GM18858 (cell line): ENCODE measurements at regions not wholly inside any gene's neighbourhood (a gene's known extent, or its start where the extent isn't known, plus 50 kb on each side); places are given as distances from the start of the nearest gene placed in this dataset.

Experiments used
- ATAC-seq: cut with Tn5 transposase; IDR thresholded peaks from one replicate; pipeline ENCODE4 v1.9.1; 2021; ENCODE audit not compliant: unreplicated experiment

DNA sequence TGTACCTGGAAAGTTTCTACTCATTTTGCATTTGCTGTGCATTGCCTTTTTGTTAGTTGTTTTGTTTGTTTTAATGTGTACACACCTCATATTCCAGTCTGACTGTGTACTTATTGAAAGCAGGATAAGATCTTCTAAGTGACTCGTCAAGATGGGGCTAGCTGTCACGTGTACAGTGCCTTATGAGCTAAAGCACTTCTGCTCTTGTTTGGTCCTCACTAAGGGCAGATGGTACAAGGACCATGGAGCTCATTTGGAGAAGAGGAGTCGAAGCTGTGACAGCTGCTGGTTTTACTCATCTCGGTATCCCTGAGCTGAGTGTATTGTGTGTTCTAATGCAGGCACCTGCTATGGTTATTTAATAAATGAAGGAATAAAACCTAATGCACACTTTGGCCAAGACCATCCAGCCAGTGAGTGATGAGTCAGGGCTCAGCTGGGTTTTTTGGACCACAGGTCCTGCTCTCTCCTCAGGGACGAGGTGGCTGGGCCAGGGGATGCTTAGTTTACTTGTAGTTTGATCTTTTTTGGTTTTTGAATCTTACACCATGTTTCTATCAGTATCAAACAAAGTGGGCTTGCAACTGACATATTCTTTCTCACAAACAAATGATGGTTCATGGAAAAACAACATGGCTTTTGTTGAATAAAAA is 152.5 kb upstream of the APCDD1 start:
- ATAC-seq = no peak

DNA sequence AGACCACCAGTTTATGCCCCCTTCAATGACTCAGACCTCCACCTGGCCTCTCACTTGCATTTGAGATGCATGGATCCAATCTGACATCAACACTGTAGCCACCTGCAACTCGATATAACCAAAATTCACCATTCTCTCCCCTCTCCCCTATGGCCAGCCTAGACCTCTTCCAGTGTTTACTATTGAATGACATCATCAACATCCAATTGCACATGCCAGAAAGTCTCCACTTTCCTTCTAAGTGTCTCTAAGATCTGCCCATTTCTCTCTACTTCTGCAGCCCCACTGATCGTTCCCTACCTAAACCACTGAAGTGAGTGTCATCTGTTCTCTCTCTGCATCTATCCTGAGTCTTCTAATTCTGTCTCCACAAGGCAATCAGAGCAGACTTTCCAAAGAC is 151.3 kb upstream of the APCDD1 start:
- ATAC-seq = no peak

DNA sequence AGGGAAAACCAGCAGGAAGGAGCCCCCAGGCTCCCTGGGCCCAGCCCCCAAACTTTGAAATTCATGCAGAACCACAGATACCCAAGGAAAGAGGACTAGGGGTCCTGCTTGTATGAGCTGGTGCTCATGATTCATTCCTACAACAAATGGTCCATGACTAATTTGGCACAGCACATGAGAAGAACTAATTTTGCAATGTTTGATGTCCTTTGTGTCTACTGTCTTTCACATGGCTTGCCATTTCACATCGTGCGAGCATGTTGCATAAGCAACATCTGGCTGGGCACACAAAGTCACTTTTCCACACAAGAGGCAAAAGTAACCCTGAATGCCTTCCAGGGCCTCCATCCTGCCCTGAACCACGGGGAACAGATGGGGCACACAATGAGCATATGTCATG is 149.6 kb upstream of the APCDD1 start:
- no peak for ATAC-seq

DNA sequence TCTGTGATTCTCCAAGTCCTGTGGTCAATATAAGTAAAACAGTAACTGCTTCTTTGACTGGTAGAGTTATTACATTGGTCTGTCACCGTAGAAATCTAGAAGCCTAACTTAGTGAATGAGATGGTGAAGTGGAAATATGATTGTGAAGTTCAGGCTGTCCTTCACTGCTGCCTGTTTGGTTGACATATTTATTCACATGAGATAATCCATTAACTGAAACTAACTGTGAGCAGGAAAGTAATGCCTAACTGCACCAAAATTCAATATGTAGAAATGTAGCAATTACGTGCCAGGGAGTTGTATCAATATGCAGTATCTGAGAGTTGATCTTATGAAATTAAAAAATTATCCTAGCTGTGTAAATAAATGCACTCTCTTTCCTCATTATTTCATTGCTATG is 147.7 kb upstream of the APCDD1 start:
- no peak for ATAC-seq

DNA sequence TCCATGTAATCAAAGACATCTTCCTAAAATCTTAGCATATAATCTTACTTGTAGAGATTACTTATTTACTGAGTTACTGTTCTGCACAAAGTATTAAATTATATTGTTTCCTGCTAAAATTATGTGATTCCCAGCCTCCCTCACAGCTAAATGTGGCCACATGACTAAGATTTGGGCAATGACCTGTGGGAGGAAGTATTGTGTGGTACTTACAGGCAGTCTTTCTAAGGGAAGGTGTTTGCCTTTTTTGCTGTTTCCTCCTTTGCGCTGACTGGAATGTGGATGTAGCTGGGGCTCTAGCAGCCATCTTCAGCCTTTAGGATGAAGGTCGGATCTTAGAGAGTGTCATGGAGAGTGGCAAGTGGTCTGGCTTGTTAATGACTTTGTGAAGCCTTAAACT is 146.3 kb upstream of the APCDD1 start:
- no peak for ATAC-seq

DNA sequence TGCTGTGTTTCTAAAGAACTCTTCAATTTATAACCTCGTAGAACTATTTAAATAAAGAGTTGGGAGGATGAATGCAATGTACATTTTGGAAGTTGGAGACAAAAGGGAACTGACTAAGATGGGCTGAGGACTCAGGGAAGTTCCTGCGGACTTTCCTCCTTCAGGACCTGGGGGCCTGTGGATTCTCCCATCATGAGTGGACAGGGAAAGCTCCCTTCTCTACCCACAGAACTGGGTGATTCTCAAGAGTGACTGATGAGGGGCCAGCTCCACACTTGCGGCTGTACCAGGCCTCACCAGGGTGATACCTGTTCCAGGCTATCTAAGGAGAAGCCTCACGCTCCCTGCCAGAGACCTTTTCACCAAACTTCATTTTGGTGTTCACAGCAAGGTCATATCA is 143.8 kb upstream of the APCDD1 start:
- no peak for ATAC-seq

DNA sequence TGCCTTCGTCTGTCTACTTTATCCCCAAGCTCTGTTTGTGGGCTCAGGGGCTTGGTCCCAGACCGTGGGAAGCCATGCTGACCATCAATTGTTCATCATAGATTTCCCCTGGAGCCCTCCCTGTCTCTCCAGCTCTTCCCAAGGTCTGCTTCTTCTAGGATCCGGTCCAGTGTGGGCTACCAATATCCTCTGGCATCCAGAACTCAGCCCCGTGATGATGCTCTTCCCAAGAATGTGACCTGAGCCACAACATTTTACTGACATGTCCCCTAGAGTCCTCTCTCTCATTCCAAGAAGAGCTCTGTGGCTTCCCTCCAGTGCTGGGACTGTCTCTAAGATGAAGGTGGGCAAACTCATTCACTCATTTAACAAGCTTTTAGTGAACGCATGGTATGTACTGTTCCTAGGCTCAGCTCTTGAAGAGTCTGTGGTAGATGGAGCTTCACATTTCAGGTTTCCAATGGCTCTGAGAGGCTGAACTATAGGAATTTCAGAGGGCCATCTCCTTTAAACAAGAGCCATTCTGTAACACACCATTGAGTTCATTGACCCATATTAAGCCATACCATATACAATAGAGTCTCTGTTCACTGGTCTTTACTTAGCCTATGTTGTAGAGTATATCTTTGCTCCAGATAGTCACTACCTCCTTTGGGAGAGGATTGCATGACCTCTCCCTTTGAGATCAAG is 142.0 kb upstream of the APCDD1 start:
- no peak for ATAC-seq

DNA sequence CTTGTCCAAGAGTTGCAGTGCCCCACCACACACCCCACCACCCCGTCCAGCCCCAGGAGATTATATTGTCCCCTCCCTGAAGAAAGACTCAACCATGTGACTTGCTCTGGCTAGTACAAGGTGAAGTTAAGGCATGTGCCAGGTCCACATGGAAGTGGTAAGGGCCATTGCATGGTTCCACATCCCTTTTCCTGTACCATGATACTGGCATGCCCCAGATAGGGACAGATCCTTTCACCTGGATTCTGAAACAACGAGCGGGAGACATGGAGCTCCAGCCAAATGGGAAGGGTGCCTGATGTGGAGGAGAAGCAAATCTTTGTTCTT is 141.5 kb upstream of the APCDD1 start:
- ATAC-seq = no peak

DNA sequence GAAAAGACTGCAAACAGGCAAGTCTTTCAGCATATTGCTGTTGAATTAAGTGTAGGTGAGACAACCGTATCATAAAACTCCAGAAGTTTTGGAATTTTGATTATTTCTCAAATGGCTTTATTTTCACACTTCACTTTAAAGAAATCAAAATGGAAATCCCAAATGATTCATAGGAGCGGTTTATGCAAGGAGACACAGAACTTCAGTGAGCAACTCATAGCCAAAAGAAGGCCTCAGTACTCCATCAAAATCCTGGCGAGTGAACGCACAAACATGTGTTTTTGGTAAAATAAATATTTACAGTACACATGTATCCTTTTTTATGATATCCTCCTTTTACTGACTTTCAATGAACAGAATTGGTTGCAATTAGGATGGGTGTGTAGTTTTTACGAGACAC is 140.4 kb upstream of the APCDD1 start:
- ATAC-seq = no peak

DNA sequence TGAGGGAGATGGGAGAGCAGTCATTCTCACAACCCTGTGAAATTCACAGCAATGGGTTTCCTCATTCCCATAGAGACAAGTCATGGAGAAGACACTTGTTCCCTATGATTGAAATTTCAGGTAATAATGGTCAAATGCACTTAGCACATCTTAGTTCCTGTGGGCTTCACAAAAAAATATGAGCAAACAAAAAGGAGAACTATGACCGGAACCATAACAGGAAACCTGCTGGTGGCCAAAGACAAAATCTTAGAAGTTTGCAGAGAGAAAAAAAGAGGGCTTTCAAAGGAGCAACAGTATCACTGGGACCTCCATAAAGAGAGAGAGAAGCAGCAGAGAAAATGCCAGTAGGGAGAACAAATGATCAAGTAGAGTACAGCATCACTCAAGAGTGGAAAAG is 138.9 kb upstream of the APCDD1 start:
- ATAC-seq = no peak

DNA sequence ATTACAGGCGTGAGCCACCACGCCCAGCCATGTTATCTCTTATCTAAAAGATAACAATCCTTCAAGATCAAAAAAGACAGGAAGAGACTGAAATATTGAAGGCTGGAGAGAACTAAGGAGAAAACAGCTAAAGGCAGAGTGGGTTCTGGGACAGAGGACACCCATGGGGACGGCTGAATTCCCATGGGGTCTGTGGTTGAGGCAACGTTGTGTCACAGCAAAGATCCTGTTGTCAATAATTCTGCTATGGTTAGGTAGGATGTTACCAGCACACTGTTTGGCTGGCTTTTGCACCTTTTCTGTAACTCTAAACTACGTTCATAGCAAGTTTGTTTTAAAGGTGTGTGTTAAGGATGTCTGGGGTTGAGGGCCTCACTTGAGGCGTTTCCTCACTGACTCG is 137.7 kb upstream of the APCDD1 start:
- no peak for ATAC-seq

DNA sequence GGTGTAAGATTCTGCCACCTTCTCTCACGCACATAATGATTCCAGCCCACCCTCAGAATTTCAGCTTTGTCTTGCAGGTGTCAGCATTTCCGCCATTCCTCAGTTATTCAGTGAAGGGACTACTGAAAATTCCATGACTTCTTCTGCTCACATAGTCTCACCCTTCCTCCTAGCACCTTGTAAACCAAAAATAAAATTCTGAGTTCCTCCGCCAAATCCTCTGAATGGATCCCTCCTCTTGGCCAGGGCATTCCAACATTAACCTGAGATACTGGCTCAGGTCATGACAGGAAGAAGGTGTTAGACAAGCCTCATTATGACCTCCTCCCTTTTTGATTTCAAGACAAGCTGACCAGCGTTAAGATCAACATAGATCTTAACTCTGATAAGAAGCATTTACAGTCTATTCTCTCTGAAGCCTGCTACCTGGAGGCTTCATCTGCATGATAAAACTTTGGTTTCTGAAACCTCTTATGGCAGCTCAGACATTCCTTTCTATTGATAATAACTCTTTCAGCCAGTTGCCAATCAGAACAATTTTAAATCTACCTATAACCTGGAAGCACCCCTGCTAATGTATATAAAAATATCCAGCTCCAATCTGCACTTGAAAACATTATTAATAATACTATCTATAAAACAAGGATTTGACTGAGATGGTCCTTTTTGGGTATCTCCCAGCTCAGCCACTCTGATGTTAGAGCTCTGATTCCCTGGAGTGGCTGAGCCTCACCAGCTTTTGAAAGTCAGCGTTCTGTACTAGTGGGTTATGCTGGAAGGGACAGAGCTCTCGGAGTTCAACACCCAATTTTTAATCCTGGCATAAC is 136.4 kb upstream of the APCDD1 start:
- ATAC-seq = no peak

DNA sequence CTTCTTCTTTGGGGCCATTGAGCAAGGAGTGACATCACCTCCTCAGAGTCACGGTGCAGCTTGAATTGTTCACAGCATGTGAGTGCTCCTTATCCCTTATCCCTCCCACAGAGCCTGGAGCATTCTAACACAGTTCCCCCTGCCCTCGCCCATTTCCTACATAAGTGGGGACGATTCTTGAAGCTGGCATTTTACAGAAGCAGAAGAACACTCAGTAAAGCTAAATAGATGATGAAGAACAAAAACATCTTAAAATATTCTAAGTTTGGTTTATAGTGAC is 135.8 kb upstream of the APCDD1 start:
- ATAC-seq = no peak

DNA sequence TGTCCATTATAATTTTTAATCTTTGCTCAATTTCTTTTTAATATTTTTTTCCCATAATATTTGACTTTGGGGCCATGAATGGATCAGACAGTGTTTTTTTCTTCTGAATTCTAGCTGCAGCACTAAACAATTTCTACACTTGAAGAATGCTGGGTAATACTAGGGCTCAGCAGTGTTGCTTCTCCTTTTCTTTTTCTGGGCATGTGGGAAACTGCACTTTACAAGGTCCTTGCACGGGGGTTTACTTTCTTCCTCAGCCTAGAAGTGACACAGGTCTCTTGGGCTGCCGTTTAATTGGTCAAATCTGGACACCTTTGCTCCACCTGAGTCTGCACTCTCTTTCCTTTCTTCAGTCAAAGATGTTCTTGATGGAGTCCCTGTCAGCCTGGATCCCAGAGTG is 135.4 kb upstream of the APCDD1 start:
- no peak for ATAC-seq

DNA sequence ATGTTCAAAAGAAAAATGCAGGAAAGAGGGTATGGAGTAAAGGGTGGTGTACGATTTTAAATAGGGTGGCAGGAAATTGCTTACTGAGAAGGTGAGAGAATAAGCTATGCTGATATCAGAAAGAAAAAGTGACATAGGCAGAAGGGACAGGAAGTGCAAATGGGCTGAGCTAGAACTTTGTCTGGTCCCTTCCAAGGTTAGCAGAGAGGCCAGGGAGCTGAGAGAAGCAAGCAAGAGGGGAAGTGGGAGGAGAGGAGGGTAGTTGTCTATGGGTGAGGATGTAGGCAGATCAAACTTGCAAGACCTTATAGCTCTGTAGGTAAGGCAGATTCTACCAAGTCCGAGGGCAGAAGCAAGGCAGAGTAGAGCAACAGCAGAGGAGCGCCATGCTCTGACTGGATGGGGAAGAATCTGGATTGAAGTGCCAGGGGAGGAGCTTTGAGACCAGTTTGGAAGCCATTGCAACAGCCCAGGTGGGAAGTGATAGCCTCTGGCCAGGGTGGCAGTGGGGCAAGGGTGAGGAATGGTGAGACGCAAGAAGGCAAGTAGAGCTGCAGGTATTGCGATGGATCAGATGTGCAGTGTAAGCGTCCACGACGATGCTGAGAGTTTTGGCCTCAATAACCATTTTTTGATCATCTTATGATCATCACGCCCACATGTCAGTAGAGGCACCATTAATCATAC is 134.4 kb upstream of the APCDD1 start:
- ATAC-seq = no peak

DNA sequence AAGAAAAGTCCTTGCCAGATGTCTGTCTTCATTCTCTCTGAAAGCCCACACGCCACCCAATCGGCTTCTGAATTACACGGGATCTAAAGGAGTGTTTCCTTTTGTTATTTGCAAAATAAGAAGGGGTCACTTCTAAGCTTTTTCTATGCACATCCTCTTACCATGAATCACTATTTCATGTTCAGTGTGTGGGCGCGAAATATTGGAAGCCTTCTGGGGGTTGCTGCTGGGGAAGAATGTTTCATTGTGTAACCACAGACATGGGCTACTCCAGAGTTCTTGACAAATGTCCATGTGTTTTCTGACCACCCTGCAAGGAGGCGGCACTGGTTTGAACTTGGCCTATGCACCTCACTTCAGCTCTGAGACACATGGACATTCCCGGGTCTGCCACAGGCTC is 133.6 kb upstream of the APCDD1 start:
- ATAC-seq = no peak

DNA sequence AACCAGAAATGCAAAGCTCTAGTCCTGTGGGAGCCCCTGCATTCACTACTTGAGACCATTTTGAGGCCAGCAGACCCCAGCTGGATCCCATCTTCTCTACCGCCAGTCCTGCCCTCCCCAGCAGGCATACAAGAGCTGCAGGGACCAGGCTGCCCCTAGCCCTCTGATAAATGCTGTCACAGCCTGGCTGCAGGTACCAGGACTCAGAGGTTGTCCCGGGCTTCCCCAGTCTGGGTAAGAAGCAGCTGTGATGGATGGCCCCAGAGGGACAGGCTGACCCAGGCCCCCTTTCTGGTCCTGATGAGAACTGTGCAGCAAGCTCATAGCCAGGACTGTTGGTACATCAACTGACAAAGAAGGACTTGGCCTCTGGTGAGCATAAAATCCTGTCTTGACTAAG is 132.9 kb upstream of the APCDD1 start:
- ATAC-seq = no peak

DNA sequence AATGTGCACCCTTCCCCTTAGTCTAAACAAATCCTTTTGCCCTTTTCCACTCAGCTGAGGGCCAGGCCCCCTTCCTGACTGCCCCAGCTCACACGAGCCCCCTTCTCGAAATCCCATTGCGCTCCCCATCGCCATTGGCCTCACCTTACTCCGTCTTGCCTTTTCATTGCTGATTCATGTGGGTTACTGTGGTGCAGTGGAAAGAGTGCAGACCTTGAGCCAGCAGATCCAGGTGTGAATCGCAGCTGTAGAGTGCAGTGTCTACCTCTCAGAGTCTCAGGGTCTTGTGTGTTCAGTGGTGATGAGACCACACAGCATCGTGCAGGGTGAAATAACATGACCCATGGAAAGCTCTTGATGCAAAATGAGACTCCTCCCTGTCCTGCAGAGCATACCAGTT is 132.4 kb upstream of the APCDD1 start:
- no peak for ATAC-seq

DNA sequence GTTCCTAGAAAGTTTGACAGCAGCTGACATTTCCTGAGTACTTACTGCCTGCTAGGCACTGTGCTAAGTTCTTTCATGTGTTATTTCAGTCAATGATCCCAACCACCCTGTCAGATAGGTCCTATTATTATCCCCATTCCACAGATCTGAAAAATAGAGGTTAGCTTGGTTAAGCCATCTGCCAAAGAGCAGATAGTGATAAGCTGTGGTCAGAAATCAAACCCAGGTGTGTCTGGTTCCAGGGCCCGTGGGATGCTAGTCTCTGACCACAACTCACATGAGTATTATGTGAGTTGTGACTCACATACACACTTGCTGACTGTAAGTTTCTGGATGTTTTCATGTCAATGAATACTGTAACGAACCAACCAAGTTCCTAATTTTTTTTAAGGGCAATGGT is 132.0 kb upstream of the APCDD1 start:
- no peak for ATAC-seq

DNA sequence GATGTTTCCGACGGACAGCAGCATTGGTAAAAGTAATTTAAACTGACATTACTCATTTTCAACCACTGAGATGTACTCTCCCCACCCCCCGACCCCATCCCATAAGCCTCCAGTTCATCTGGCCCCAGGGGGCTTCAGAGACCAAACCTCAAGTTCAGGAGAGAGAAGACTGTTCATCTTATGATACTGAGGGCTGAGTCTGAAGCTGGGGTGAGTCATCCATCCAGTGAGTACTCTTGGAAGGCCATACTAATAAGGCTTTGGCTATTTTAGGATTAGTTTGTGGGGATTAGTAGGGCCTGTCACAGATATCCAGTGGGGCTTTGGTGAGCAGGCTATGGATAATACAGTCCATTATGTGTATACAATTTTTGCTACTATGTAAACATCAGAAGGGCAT is 125.3 kb upstream of the APCDD1 start:
- no peak for ATAC-seq

DNA sequence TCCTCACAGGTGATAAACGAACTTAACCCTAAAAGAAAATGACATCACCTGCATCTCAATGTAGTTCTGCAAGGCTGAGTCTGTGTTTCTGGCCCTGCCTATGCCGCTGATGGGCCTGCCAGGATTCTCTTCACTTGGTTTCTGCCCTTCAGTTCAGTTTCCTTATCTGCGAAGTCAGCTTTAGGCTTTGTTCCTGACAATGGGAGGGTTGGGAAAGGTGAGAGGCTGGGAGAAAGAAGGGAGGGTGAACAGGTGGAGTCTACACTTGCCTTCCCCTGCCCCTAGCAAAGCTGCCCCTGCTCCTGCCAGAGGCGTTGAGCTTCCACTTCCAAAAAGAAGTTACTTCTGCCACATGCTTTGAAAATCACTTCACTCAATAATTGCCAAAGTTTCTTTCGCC is 124.0 kb upstream of the APCDD1 start:
- no peak for ATAC-seq

DNA sequence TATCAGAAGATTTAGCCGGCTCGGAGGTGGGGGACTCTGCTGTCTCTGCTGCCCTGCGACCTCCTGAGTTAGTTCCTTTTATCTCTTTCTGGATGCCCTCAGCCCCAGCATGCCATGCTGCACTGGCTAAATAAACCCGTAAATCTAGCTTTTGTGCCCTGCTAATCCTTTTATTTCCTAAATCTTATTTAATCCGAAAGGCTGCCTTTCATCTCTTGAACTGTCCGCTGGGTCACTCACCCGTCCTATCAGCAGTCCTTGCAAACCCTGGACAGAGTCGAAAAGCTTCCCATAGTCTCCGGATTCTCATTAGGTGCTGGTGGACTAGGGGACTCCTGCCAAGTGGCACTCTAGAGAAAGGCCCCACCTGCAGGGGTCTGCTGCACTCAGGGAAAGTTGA is 122.0 kb upstream of the APCDD1 start:
- no peak for ATAC-seq
